ENCODE measurements at regions not wholly inside any gene's neighbourhood (a gene's known extent, or its start where the extent isn't known, plus 50 kb on each side); places are given as distances from the start of the nearest gene placed in this dataset.
"Not testable (repeated sequence)": the region's sequence is repeated elsewhere in the genome, so short reads cannot be mapped to it uniquely, and the experiment has no call there.

GRCh38 chr13:42381165-42381425, 109.1 kb downstream of the AKAP11 start:
- DNase-seq (ENCODE audit: low spot score) = no peak
- Histone ChIP-seq H3K79me2 (ENCODE audit: insufficient read depth, low read length) (no peaks in the 10 kb centered on the region), H2AFZ (ENCODE audit: low read length) (no peak overlapping the region), H3K9ac (ENCODE audit: insufficient read depth, low read depth, low read length) (no peak overlapping the region), H4K20me1 (ENCODE audit: insufficient read depth, low read length) (no peaks in the 10 kb centered on the region), H3K4me2 (ENCODE audit: low read depth, low read length) (no peak overlapping the region), H3K27ac (ENCODE audit: extremely low read length, insufficient read depth, low read length) (no peak overlapping the region), H3K4me1 (ENCODE audit: insufficient read depth, low read length) (no peaks in the 10 kb centered on the region), H3K36me3 (replicated peaks in 1 of 2; ENCODE audit: control insufficient read depth in 1 of 2, insufficient read depth in 2 of 2, low read length in 2 of 2) (no peaks in the 10 kb centered on the region), H3K4me3 (replicated peaks in 1 of 3; ENCODE audit: insufficient read depth in 1 of 3, low read depth in 2 of 3, low read length in 3 of 3) (no peak overlapping the region), H3K27me3 (ENCODE audit: control insufficient read depth in 1 of 2, insufficient read depth in 2 of 2, low read length in 2 of 2) (no peaks in the 10 kb centered on the region), H3K9me3 (ENCODE audit: low read length) (no peaks in the 10 kb centered on the region)
- no CpG with 5 or more reads among the region's 4 CpGs for WGBS (ENCODE audit: low lambda C conversion rate)
- POLR2A ChIA-PET = no interaction called here
- CTCF ChIA-PET (ENCODE audit: low intra/inter-chr PET ratio, low total read pairs) = no interaction called here
- in situ Hi-C loops (cut with HindIII; ENCODE audit: extremely low pct_ligation_motif_present, low pct_unique_long_range_greater_than_20kb) = no loop called here
- FAIRE-seq = no peak
- BruUV-seq (replicated peaks) = no TSS peak
- TF ChIP-seq RXRB (CRISPR knock-in tag; IDR thresholded peaks at IDR 0.05; ENCODE audit: borderline replicate concordance) (no peak), MAFK (conservative IDR thresholded peaks at IDR 0.05 in 1 of 2, IDR thresholded peaks at IDR 0.05 in 1 of 2; ENCODE audit: low read length in 2 of 2) (peak; percentile 11 to 45; a peak in 2 of 4 replicates)
- intact Hi-C loops (cut with micrococcal nuclease; ENCODE audit: unreplicated experiment) = no loop called here
- ATAC-seq = no peak

DNA sequence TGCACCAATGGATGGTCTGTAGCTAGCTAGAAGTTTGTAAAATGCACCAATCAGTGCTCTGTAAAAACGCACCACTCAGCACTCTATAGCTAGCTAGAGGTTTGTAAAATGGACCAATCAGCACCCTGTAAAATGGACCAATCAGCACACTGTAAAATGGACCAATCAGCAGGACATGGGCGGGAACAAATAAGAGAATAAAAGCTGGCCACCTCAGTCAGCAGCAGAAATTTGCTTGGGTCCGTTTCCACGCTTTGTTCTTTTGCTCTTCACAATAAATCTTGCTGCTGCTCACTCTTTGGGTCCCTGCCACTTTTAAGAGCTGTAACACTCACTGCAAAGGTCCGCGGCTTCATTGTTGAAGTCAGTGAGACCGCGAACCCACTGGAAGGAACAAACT, 109.5 kb downstream of the AKAP11 start:
- H3K27me3 ChIP-seq (ENCODE audit: control insufficient read depth in 1 of 2, insufficient read depth in 2 of 2, low read length in 2 of 2); H3K36me3 ChIP-seq (replicated peaks in 1 of 2; ENCODE audit: control insufficient read depth in 1 of 2, insufficient read depth in 2 of 2, low read length in 2 of 2); H3K4me3 ChIP-seq (replicated peaks in 1 of 3; ENCODE audit: insufficient read depth in 1 of 3, low read depth in 2 of 3, low read length in 3 of 3); H3K27ac ChIP-seq (ENCODE audit: extremely low read length, insufficient read depth, low read length); POLR2A ChIA-PET; H3K79me2 ChIP-seq (ENCODE audit: insufficient read depth, low read length); H3K9ac ChIP-seq (ENCODE audit: insufficient read depth, low read depth, low read length); FAIRE-seq; CTCF ChIA-PET (ENCODE audit: low intra/inter-chr PET ratio, low total read pairs); intact Hi-C loops (cut with micrococcal nuclease; ENCODE audit: unreplicated experiment); H3K4me1 ChIP-seq (ENCODE audit: insufficient read depth, low read length); DNase-seq (ENCODE audit: low spot score); BruUV-seq (replicated peaks); in situ Hi-C loops (cut with HindIII; ENCODE audit: extremely low pct_ligation_motif_present, low pct_unique_long_range_greater_than_20kb); H3K4me2 ChIP-seq (ENCODE audit: low read depth, low read length); ATAC-seq; H2AFZ ChIP-seq (ENCODE audit: low read length); H3K9me3 ChIP-seq (ENCODE audit: low read length); H4K20me1 ChIP-seq (ENCODE audit: insufficient read depth, low read length): not testable (repeated sequence)
- 56% methylated on average over 8 of the region's 8 CpGs for WGBS (ENCODE audit: low lambda C conversion rate)

GRCh38 chr13:42383025-42383424, 111.1 kb downstream of the AKAP11 start:
- TF ChIP-seq ZNF562 (CRISPR knock-in tag; IDR thresholded peaks at IDR 0.05; ENCODE audit: borderline replicate concordance) (no peak), LCORL (IDR thresholded peaks at IDR 0.05) (no peak), LCORL (CRISPR knock-in tag; IDR thresholded peaks at IDR 0.05) (no peak), ATF7 (IDR thresholded peaks at IDR 0.05) (no peak), ATF7 (CRISPR knock-in tag; IDR thresholded peaks at IDR 0.05) (no peak), RFX3 (CRISPR knock-in tag; IDR thresholded peaks at IDR 0.05) (no peak)
- TF ChIP-seq, protein P1, sequence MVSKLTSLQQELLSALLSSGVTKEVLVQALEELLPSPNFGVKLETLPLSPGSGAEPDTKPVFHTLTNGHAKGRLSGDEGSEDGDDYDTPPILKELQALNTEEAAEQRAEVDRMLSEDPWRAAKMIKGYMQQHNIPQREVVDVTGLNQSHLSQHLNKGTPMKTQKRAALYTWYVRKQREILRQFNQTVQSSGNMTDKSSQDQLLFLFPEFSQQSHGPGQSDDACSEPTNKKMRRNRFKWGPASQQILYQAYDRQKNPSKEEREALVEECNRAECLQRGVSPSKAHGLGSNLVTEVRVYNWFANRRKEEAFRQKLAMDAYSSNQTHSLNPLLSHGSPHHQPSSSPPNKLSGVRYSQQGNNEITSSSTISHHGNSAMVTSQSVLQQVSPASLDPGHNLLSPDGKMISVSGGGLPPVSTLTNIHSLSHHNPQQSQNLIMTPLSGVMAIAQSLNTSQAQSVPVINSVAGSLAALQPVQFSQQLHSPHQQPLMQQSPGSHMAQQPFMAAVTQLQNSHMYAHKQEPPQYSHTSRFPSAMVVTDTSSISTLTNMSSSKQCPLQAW (CRISPR knock-in tag; IDR thresholded peaks at IDR 0.05) = no peak
- TF ChIP-seq, protein P2, sequence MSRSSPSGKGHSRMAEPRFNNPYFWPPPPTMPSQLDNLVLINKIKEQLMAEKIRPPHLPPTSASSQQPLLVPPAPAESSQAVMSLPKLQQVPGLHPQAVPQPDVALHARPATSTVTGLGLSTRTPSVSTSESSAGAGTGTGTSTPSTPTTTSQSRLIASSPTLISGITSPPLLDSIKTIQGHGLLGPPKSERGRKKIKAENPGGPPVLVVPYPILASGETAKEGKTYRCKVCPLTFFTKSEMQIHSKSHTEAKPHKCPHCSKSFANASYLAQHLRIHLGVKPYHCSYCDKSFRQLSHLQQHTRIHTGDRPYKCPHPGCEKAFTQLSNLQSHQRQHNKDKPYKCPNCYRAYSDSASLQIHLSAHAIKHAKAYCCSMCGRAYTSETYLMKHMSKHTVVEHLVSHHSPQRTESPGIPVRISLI (CRISPR knock-in tag; IDR thresholded peaks at IDR 0.05; ENCODE audit: borderline replicate concordance) = no peak
- TF ChIP-seq, protein P3, sequence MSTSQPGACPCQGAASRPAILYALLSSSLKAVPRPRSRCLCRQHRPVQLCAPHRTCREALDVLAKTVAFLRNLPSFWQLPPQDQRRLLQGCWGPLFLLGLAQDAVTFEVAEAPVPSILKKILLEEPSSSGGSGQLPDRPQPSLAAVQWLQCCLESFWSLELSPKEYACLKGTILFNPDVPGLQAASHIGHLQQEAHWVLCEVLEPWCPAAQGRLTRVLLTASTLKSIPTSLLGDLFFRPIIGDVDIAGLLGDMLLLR (CRISPR knock-in tag; IDR thresholded peaks at IDR 0.05) = no peak

More at GRCh38 chr13:42383025-42383424, 111.1 kb downstream of the AKAP11 start:
- no peaks in the 10 kb centered on the region for H3K79me2 ChIP-seq (ENCODE audit: insufficient read depth, low read length)
- no peak overlapping the region for H3K9ac ChIP-seq (ENCODE audit: insufficient read depth, low read depth, low read length)
- DNase-seq (ENCODE audit: low spot score) (no peak), FAIRE-seq (no peak), ATAC-seq (no peak)
- ChIA-PET CTCF (ENCODE audit: low intra/inter-chr PET ratio, low total read pairs) (no interaction called here), POLR2A (no interaction called here)
- H3K4me3 ChIP-seq (replicated peaks in 1 of 3; ENCODE audit: insufficient read depth in 1 of 3, low read depth in 2 of 3, low read length in 3 of 3) = no peak overlapping the region
- H3K36me3 ChIP-seq (replicated peaks in 1 of 2; ENCODE audit: control insufficient read depth in 1 of 2, insufficient read depth in 2 of 2, low read length in 2 of 2) = no peaks in the 10 kb centered on the region
- H3K4me2 ChIP-seq (ENCODE audit: low read depth, low read length) = no peak overlapping the region
- in situ Hi-C loops (cut with HindIII; ENCODE audit: extremely low pct_ligation_motif_present, low pct_unique_long_range_greater_than_20kb) (no loop called here), intact Hi-C loops (cut with micrococcal nuclease; ENCODE audit: unreplicated experiment) (no loop called here)
- BruUV-seq (replicated peaks) = no TSS peak
- WGBS (ENCODE audit: low lambda C conversion rate) = 7% methylated on average over 7 of the region's 7 CpGs
- no peaks in the 10 kb centered on the region for H3K9me3 ChIP-seq (ENCODE audit: low read length)
- H3K4me1 ChIP-seq (ENCODE audit: insufficient read depth, low read length) = no peaks in the 10 kb centered on the region
- H2AFZ ChIP-seq (ENCODE audit: low read length) = no peak overlapping the region
- no peaks in the 10 kb centered on the region for H3K27me3 ChIP-seq (ENCODE audit: control insufficient read depth in 1 of 2, insufficient read depth in 2 of 2, low read length in 2 of 2)
- no peaks in the 10 kb centered on the region for H4K20me1 ChIP-seq (ENCODE audit: insufficient read depth, low read length)
- H3K27ac ChIP-seq (ENCODE audit: extremely low read length, insufficient read depth, low read length) = no peak overlapping the region

Data from HepG2 (cell line).